Esophagus muscularis mucosa (tissue), 4 donors: ENCODE measurements at regions not wholly inside any gene's neighbourhood (a gene's known extent, or its start where the extent isn't known, plus 50 kb on each side); places are given as distances from the start of the nearest gene placed in this dataset.

Experiments
- DNase-seq: peaks from one replicate; pipeline ENCODE4 v3.0.0-alpha.2; 2017; ENCODE audit errors: extremely low spot score
- H3K27ac ChIP-seq, 4 donors: fragments of 200-600 bp; sonication (generic); replicated peaks in 1 of 4; 1 replicate in 3 of 4; 2 replicates in 1 of 4; pipeline ENCODE4 v1.5.1; 2016 to 2019; ENCODE audit warnings: mild to moderate bottlenecking in 1 of 4
- H3K27me3 ChIP-seq, 4 donors: fragments of 200-600 bp; sonication (generic); one replicate each; pipeline versions ENCODE4 v1.5.1 to v1.6.0; 2016 to 2019
- H3K36me3 ChIP-seq, 4 donors: fragments of 200-600 bp; sonication (generic); one replicate each; pipeline ENCODE4 v1.5.1; 2016 to 2019
- H3K4me1 ChIP-seq, 4 donors: fragments of 200-600 bp; sonication (generic); one replicate each; pipeline ENCODE4 v1.5.1; 2016 to 2019
- H3K4me3 ChIP-seq, 4 donors: fragments of 200-600 bp; sonication (generic); 1 replicate in 2 of 4; 2 replicates in 2 of 4; pipeline ENCODE4 v1.5.1; 2016 to 2019; ENCODE audit warnings: mild to moderate bottlenecking in 4 of 4, moderate library complexity in 1 of 4
- H3K9me3 ChIP-seq, 4 donors: fragments of 200-600 bp; sonication (generic); 1 replicate in 3 of 4; 2 replicates in 1 of 4; pipeline ENCODE4 v1.5.1; 2016 to 2019
- CTCF ChIP-seq, 3 experiments: fragments of 200-600 bp in 2 of 3; fragments of 450-650 bp in 1 of 3; sonication (generic) in 2 of 3; IDR thresholded peaks; one replicate each; pipeline ENCODE4 v1.5.1; 2017 to 2019; ENCODE audit warnings: antibody characterized with exemption in 3 of 3, mild to moderate bottlenecking in 2 of 3, moderate library complexity in 1 of 3
- EP300 ChIP-seq: sonication (generic); formaldehyde crosslinking; IDR thresholded peaks from one replicate; pipeline ENCODE4 v1.6.1; 2017; ENCODE audit warnings: antibody characterized with exemption
- POLR2A ChIP-seq: fragments of 450-650 bp; IDR thresholded peaks from one replicate; pipeline ENCODE4 v1.6.1; 2017; ENCODE audit warnings: antibody characterized with exemption, moderate library complexity, mild to moderate bottlenecking, low read depth
- POLR2AphosphoS5 ChIP-seq, 2 donors: sonication (generic); formaldehyde crosslinking; IDR thresholded peaks; one replicate each; pipeline ENCODE4 v1.6.1; 2017; ENCODE audit warnings: antibody characterized with exemption in 2 of 2
- WGBS: methylation state at CpG from one replicate; pipeline ENCODE4 v1.1.5; 2018; 5-methylcytosine and 5-hydroxymethylcytosine counted together
- intact Hi-C: fragments of 100-400 bp; cut with DNase I; formaldehyde crosslinking; loops from one replicate; pipeline ENCODE4 v1.15.1; 2023

GRCh38 chr14:38103542-38104225, 104.0 kb upstream of the SSTR1 start:
- no peak overlapping the region for H3K4me3 ChIP-seq
- no peaks in the 10 kb centered on the region for H3K36me3 ChIP-seq
- no peak overlapping the region for H3K27ac ChIP-seq
- no peak for TF ChIP-seq POLR2A
- no peak for TF ChIP-seq POLR2AphosphoS5 (IDR thresholded peaks at IDR 0.05)
- no peak for TF ChIP-seq CTCF (IDR thresholded peaks at IDR 0.05)
- TF ChIP-seq EP300, result no peak
- WGBS, result 84% methylated on average over 6 of the region's 6 CpGs
- intact Hi-C loops, result no loop called here
- DNase-seq, result no peak
- no peaks in the 10 kb centered on the region for H3K27me3 ChIP-seq
- no peaks in the 10 kb centered on the region for H3K4me1 ChIP-seq
- peaks cover 0 to under 1% (median 0%) of the 10 kb centered on the region in 4 donors for H3K9me3 ChIP-seq

- H3K4me1 ChIP-seq, result no peaks in the 10 kb centered on the region
- DNase-seq, result no peak
- H3K36me3 ChIP-seq, result no peaks in the 10 kb centered on the region
- intact Hi-C loops, result no loop called here
- H3K27ac ChIP-seq, result no peak overlapping the region
- no peak for TF ChIP-seq EP300
- TF ChIP-seq POLR2A, result no peak
- no peak overlapping the region for H3K4me3 ChIP-seq
- H3K9me3 ChIP-seq, result no peaks in the 10 kb centered on the region
- H3K27me3 ChIP-seq, result no peaks in the 10 kb centered on the region
- WGBS, result 96% methylated on average over 8 of the region's 9 CpGs
Measured at GRCh38 chr14:38105106-38105702, 102.5 kb upstream of the SSTR1 start.

GRCh38 chr14:38107216-38107631, 100.5 kb upstream of the SSTR1 start:
- Histone ChIP-seq H3K27me3 (no peaks in the 10 kb centered on the region), H3K4me3 (no peak overlapping the region), H3K4me1 (no peaks in the 10 kb centered on the region), H3K27ac (no peak overlapping the region), H3K9me3 (no peaks in the 10 kb centered on the region), H3K36me3 (no peaks in the 10 kb centered on the region)
- intact Hi-C loops, result no loop called here
- no peak for DNase-seq
- no peak for TF ChIP-seq CTCF (IDR thresholded peaks at IDR 0.05)
- WGBS, result 95% methylated on average over 2 of the region's 2 CpGs

GRCh38 chr14:38108681-38109080, 99.0 kb upstream of the SSTR1 start:
- no peak for DNase-seq
- Histone ChIP-seq H3K27me3 (no peaks in the 10 kb centered on the region), H3K36me3 (no peaks in the 10 kb centered on the region), H3K9me3 (no peaks in the 10 kb centered on the region), H3K27ac (no peak overlapping the region), H3K4me1 (no peaks in the 10 kb centered on the region), H3K4me3 (no peak overlapping the region)
- intact Hi-C loops, result no loop called here
- 58% methylated on average over 2 of the region's 2 CpGs for WGBS
- TF ChIP-seq EP300 (no peak), CTCF (IDR thresholded peaks at IDR 0.05) (no peak), POLR2A (no peak), POLR2AphosphoS5 (IDR thresholded peaks at IDR 0.05) (no peak)

GRCh38 chr14:38110258-38110657, 97.4 kb upstream of the SSTR1 start:
- TF ChIP-seq CTCF (IDR thresholded peaks at IDR 0.05), result no peak
- TF ChIP-seq EP300, result no peak
- no peak for TF ChIP-seq POLR2AphosphoS5 (IDR thresholded peaks at IDR 0.05)
- TF ChIP-seq POLR2A, result no peak
- WGBS, result 66% methylated on average over 1 of the region's 1 CpG

More at GRCh38 chr14:38110258-38110657, 97.4 kb upstream of the SSTR1 start:
- H3K27ac ChIP-seq, result no peak overlapping the region
- no peaks in the 10 kb centered on the region for H3K9me3 ChIP-seq
- no peaks in the 10 kb centered on the region for H3K27me3 ChIP-seq
- no peaks in the 10 kb centered on the region for H3K36me3 ChIP-seq
- H3K4me1 ChIP-seq, result no peaks in the 10 kb centered on the region
- no peak for DNase-seq
- intact Hi-C loops, result no loop called here
- H3K4me3 ChIP-seq, result no peak overlapping the region
